K562 (cell line): ENCODE measurements at regions not wholly inside any gene's neighbourhood (a gene's known extent, or its start where the extent isn't known, plus 50 kb on each side); places are given as distances from the start of the nearest gene placed in this dataset.

Experiments
- ATF2 ChIP-seq: sonication (generic); formaldehyde crosslinking; IDR thresholded peaks from 2 replicates; pipeline ENCODE4 v1.8.1; 2022; ENCODE audit warnings: missing genetic modification reagents
- BCL6 ChIP-seq: fragments of 250-450 bp; sonication (Bioruptor Pico); IDR thresholded peaks from 2 replicates; pipeline ENCODE4 v1.4.0; 2020
- CBX1 ChIP-seq: sonication (generic); IDR thresholded peaks from 2 replicates; pipeline ENCODE4 v1.6.1; 2016; ENCODE audit warnings: antibody characterized with exemption, low read depth, mild to moderate bottlenecking
- CBX3 ChIP-seq, 2 experiments: IDR thresholded peaks; 1 replicate in 1 of 2; 2 replicates in 1 of 2; pipeline ENCODE4 v1.6.1; 2012; ENCODE audit warnings: inconsistent platforms in 2 of 2, low read length in 2 of 2, borderline replicate concordance in 1 of 2, control low read depth in 1 of 2
- HDAC8 ChIP-seq: fragments of 450-650 bp; IDR thresholded peaks from 2 replicates; pipeline ENCODE4 v1.6.1; 2016; ENCODE audit warnings: mild to moderate bottlenecking, missing genetic modification characterization, moderate library complexity, missing compliant biosample characterization
- LCOR ChIP-seq: sonication (generic); formaldehyde crosslinking; IDR thresholded peaks from 2 replicates; pipeline ENCODE4 v1.8.0; 2022; ENCODE audit warnings: mild to moderate bottlenecking, missing genetic modification reagents
- MAFK ChIP-seq: IDR thresholded peaks from 2 replicates; pipeline ENCODE4 v1.6.1; 2011; ENCODE audit warnings: low read length, improper control_type of control experiment
- NR3C1 ChIP-seq: sonication (generic); formaldehyde crosslinking; IDR thresholded peaks from 2 replicates; pipeline ENCODE4 v1.8.1; 2022; ENCODE audit warnings: missing genetic modification reagents
- PCBP2 ChIP-seq: fragments of 200-400 bp; formaldehyde crosslinking; IDR thresholded peaks from 2 replicates; pipeline ENCODE4 v1.6.1; 2018; ENCODE audit warnings: low read length, low read depth, mild to moderate bottlenecking, moderate library complexity; ENCODE audit not compliant: poor library complexity, severe bottlenecking
- PML ChIP-seq: IDR thresholded peaks from 2 replicates; pipeline ENCODE4 v1.6.1; 2012; ENCODE audit warnings: low read length, inconsistent platforms
- SMAD4 ChIP-seq: fragments of 250-450 bp; sonication (Bioruptor Pico); conservative IDR thresholded peaks from 2 replicates; pipeline ENCODE4 v1.8.0; 2021; ENCODE audit warnings: inconsistent platforms, mild to moderate bottlenecking, moderate library complexity
- SMC3 ChIP-seq: conservative IDR thresholded peaks from 2 replicates; pipeline ENCODE4 v1.6.1; 2011; ENCODE audit warnings: low read depth, low read length, improper control_type of control experiment; ENCODE audit not compliant: insufficient read depth
- SP2 ChIP-seq: IDR thresholded peaks from 2 replicates; pipeline ENCODE4 v1.6.1; 2011; ENCODE audit warnings: mild to moderate bottlenecking, low read depth, low read length, moderate library complexity; ENCODE audit not compliant: poor library complexity, severe bottlenecking; ENCODE audit errors: extremely low read depth
- TEAD1 ChIP-seq, 2 experiments: fragments of 450-650 bp in 1 of 2; sonication (generic) in 1 of 2; formaldehyde crosslinking; IDR thresholded peaks; 2 replicates each; pipeline versions ENCODE4 v1.4.0 to v1.8.0; 2020 to 2022; ENCODE audit warnings: mild to moderate bottlenecking in 2 of 2, missing genetic modification reagents in 1 of 2
- TF ChIP-seq, protein P1 (sequence below), 2 experiments: fragments of 200-800 bp in 1 of 2; sonication (Bioruptor generic) in 1 of 2; sonication (generic) in 1 of 2; formaldehyde crosslinking in 1 of 2; IDR thresholded peaks in 1 of 2; conservative IDR thresholded peaks in 1 of 2; 2 replicates each; pipeline versions ENCODE4 v1.5.0 to v1.6.1; 2016 to 2020; ENCODE audit warnings: missing compliant biosample characterization in 1 of 2, missing genetic modification characterization in 1 of 2, missing genetic modification reagents in 1 of 2
- TF ChIP-seq, protein P2 (sequence below): sonication (generic); formaldehyde crosslinking; IDR thresholded peaks from 2 replicates; pipeline ENCODE4 v1.8.1; 2023; ENCODE audit warnings: mild to moderate bottlenecking, missing genetic modification reagents
- TF ChIP-seq, protein P3 (sequence below): fragments of 250-450 bp; sonication (Bioruptor Pico); IDR thresholded peaks from 2 replicates; pipeline ENCODE4 v1.4.0; 2020; ENCODE audit warnings: mild to moderate bottlenecking, moderate library complexity
- TF ChIP-seq, protein P4 (sequence below): sonication (generic); formaldehyde crosslinking; IDR thresholded peaks from 2 replicates; pipeline ENCODE4 v1.8.1; 2023; ENCODE audit warnings: mild to moderate bottlenecking, missing genetic modification reagents

DNA sequence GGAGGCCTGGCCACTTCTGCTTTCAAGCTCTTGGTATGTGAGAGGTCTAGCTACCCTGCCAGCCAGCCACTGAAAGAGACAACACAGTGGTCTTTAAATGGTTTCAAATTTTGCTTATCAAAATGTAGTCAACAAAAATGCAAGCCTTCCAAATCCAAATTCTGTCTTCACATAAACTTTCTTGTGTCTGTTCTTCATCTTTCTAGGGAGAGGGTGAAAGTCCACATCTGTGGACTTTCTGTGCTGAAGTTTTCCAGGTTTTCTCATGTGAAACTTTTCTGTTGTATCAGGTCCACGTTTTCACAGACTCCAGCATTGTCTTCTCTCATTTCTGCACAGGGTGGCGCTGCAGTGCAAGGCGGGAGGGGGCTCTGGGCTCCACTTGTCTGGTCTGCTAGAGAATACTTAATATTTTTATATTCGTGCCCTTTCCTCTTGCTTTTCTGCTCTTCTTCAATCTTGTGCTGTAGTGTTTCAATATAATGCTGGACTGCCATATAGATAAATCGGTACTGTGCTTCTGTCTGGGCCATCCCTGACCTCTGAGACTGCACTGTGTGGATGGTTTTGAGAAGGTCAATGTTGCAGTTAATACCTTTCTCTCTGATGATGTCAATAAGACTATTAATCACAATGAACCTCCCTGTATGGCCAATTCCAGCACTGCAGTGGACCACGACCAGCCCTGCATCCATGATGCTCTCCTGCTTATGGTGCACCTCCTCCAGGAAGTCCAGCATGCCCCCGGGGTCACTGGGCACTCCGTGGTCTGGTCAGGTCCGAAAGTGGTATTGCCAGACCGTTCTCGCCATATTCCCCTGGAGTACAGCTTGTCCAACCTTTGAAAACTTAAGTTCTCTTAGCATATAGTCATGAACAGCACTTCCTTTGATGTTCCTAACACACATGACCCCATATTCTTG, 161.6 kb upstream of the TNFAIP3 start (continued):
- TF ChIP-seq PCBP2 (no peak), PML (no peak), HDAC8 (tag) (no peak), SP2 (no peak), NR3C1 (CRISPR knock-in tag) (no peak), ATF2 (CRISPR knock-in tag) (no peak), CBX3 (IDR thresholded peaks at IDR 0.05; ENCODE audit: borderline replicate concordance in 1 of 2, low read length in 2 of 2) (0 out of 3 replicates have a peak, but pooled peaks of 1 of the 2 experiments have one; percentile 44), TEAD1 (CRISPR knock-in tag; IDR thresholded peaks at IDR 0.05) (no peak), MAFK (0 out of 2 replicates have a peak, but pooled peaks have one; percentile 10), BCL6 (no peak), SMAD4 (CRISPR knock-in tag) (no peak), CBX1 (no peak), SMC3 (peak; percentile 98), LCOR (CRISPR knock-in tag) (no peak)
- TF ChIP-seq, protein P1, sequence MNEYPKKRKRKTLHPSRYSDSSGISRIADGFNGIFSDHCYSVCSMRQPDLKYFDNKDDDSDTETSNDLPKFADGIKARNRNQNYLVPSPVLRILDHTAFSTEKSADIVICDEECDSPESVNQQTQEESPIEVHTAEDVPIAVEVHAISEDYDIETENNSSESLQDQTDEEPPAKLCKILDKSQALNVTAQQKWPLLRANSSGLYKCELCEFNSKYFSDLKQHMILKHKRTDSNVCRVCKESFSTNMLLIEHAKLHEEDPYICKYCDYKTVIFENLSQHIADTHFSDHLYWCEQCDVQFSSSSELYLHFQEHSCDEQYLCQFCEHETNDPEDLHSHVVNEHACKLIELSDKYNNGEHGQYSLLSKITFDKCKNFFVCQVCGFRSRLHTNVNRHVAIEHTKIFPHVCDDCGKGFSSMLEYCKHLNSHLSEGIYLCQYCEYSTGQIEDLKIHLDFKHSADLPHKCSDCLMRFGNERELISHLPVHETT (CRISPR knock-in tag; conservative IDR thresholded peaks at IDR 0.05 in 1 of 2, IDR thresholded peaks at IDR 0.05 in 1 of 2) = no peak
- TF ChIP-seq, protein P2, sequence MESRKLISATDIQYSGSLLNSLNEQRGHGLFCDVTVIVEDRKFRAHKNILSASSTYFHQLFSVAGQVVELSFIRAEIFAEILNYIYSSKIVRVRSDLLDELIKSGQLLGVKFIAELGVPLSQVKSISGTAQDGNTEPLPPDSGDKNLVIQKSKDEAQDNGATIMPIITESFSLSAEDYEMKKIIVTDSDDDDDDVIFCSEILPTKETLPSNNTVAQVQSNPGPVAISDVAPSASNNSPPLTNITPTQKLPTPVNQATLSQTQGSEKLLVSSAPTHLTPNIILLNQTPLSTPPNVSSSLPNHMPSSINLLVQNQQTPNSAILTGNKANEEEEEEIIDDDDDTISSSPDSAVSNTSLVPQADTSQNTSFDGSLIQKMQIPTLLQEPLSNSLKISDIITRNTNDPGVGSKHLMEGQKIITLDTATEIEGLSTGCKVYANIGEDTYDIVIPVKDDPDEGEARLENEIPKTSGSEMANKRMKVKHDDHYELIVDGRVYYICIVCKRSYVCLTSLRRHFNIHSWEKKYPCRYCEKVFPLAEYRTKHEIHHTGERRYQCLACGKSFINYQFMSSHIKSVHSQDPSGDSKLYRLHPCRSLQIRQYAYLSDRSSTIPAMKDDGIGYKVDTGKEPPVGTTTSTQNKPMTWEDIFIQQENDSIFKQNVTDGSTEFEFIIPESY (CRISPR knock-in tag) = 0 out of 2 replicates have a peak, but pooled peaks have one; percentile 27
- TF ChIP-seq, protein P3, sequence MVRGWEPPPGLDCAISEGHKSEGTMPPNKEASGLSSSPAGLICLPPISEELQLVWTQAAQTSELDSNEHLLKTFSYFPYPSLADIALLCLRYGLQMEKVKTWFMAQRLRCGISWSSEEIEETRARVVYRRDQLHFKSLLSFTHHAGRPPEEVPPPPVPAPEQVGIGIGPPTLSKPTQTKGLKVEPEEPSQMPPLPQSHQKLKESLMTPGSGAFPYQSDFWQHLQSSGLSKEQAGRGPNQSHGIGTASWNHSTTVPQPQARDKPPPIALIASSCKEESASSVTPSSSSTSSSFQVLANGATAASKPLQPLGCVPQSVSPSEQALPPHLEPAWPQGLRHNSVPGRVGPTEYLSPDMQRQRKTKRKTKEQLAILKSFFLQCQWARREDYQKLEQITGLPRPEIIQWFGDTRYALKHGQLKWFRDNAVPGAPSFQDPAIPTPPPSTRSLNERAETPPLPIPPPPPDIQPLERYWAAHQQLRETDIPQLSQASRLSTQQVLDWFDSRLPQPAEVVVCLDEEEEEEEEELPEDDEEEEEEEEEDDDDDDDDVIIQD = no peak
- TF ChIP-seq, protein P4, sequence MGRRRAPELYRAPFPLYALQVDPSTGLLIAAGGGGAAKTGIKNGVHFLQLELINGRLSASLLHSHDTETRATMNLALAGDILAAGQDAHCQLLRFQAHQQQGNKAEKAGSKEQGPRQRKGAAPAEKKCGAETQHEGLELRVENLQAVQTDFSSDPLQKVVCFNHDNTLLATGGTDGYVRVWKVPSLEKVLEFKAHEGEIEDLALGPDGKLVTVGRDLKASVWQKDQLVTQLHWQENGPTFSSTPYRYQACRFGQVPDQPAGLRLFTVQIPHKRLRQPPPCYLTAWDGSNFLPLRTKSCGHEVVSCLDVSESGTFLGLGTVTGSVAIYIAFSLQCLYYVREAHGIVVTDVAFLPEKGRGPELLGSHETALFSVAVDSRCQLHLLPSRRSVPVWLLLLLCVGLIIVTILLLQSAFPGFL (CRISPR knock-in tag) = no peak
